ENCODE measurements at regions not wholly inside any gene's neighbourhood (a gene's known extent, or its start where the extent isn't known, plus 50 kb on each side); places are given as distances from the start of the nearest gene placed in this dataset.

DNA sequence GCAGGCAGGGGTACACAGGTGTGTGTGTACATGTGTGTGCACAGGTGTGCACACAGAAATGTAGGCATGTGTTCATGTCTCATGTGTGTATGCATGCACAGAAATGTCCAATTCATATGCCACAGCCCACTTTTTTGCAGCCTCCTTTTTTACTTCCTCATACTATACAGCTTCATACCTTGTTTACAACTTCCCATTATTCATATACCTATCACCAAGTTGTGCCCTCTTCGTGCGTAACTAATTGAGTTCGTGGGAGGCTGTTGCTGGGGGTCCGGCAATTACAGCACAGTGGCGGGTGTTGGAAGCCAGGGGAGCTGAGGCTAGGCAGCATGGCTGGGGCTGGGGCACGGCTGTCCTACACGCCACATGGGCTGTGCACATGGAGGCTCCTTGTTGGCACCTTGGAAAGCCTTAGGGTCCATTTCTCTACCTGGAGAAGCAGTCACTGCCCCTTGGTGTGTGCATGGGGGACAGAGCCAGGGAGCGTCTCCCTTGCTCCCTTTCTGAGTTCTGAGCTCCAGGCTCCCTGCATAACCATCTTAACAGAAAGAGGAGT lies 266.7 kb downstream of the ENGASE start (continued):
- TF ChIP-seq, protein P1, sequence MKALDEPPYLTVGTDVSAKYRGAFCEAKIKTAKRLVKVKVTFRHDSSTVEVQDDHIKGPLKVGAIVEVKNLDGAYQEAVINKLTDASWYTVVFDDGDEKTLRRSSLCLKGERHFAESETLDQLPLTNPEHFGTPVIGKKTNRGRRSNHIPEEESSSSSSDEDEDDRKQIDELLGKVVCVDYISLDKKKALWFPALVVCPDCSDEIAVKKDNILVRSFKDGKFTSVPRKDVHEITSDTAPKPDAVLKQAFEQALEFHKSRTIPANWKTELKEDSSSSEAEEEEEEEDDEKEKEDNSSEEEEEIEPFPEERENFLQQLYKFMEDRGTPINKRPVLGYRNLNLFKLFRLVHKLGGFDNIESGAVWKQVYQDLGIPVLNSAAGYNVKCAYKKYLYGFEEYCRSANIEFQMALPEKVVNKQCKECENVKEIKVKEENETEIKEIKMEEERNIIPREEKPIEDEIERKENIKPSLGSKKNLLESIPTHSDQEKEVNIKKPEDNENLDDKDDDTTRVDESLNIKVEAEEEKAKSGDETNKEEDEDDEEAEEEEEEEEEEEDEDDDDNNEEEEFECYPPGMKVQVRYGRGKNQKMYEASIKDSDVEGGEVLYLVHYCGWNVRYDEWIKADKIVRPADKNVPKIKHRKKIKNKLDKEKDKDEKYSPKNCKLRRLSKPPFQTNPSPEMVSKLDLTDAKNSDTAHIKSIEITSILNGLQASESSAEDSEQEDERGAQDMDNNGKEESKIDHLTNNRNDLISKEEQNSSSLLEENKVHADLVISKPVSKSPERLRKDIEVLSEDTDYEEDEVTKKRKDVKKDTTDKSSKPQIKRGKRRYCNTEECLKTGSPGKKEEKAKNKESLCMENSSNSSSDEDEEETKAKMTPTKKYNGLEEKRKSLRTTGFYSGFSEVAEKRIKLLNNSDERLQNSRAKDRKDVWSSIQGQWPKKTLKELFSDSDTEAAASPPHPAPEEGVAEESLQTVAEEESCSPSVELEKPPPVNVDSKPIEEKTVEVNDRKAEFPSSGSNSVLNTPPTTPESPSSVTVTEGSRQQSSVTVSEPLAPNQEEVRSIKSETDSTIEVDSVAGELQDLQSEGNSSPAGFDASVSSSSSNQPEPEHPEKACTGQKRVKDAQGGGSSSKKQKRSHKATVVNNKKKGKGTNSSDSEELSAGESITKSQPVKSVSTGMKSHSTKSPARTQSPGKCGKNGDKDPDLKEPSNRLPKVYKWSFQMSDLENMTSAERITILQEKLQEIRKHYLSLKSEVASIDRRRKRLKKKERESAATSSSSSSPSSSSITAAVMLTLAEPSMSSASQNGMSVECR (CRISPR knock-in tag; IDR thresholded peaks at IDR 0.05; ENCODE audit: borderline replicate concordance), result no peak
- TF ChIP-seq NR1H2 (CRISPR knock-in tag; IDR thresholded peaks at IDR 0.05) (no peak), SMAD3 (CRISPR knock-in tag; IDR thresholded peaks at IDR 0.05; ENCODE audit: borderline replicate concordance) (no peak)

DNA sequence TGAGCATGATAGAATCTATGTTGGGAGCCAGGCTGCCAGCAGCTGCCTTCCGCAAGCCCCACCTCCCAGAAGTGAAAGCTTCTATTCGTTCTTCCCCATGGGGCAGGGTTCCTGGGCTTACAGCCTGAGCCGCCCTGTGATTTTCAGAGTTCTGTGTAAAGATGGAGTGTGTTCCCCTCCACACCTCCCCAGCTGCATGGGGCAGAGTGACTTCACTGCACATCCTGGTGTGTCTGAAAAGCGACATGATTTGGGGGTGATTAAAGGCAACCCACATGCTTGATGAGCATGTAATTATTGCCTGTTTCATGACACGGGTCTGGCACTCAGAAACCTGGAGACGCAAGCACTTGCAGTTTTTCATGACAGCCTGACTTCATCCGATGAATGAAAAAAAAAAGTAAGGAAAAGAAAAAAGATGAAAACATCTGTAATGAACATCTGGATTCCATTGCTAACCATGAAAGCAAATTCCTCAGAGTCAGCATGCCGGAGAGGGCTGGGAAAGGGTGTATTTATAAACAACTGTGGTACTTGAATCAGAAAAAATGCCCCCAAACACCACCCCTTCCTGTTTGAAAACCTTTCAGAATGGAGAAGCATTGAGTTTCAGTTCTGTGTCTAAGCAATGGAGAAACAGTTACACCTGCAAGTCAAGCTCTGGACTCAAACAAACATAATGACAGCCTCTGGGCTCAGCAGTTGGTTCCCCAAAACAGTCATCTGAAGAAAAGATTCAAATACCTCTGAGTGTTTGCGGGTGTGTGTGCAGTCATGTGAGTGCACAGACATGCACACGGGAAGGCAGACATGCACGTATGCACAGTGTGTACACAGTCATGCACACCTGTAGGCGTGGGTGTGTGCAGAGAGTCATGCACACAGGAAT lies 266.0 kb downstream of the ENGASE start:
- Mint-ChIP-seq H3K36me3 (0 out of 2 replicates have a peak, but pooled peaks cover 5% of the 10 kb centered on the region), H3K4me1 (peaks cover 13% of the 10 kb centered on the region), H3K27ac (no peak overlapping the region), H3K27me3 (ENCODE audit: low read depth) (no peaks in the 10 kb centered on the region; the same call in 1 of the 2 replicates), H3K9me3 (peaks cover 9% of the 10 kb centered on the region), H3K4me3 (no peak overlapping the region)
- no peak for ATAC-seq
- POLR2A ChIA-PET, result no interaction called here
- no peak for DNase-seq (ENCODE audit: low spot score)
- TF ChIP-seq, protein P2, sequence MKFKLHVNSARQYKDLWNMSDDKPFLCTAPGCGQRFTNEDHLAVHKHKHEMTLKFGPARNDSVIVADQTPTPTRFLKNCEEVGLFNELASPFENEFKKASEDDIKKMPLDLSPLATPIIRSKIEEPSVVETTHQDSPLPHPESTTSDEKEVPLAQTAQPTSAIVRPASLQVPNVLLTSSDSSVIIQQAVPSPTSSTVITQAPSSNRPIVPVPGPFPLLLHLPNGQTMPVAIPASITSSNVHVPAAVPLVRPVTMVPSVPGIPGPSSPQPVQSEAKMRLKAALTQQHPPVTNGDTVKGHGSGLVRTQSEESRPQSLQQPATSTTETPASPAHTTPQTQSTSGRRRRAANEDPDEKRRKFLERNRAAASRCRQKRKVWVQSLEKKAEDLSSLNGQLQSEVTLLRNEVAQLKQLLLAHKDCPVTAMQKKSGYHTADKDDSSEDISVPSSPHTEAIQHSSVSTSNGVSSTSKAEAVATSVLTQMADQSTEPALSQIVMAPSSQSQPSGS (CRISPR knock-in tag; IDR thresholded peaks at IDR 0.05; ENCODE audit: borderline replicate concordance, low read depth), result no peak
- TF ChIP-seq RELA (CRISPR knock-in tag; IDR thresholded peaks at IDR 0.05; ENCODE audit: borderline replicate concordance) (no peak), SMAD3 (CRISPR knock-in tag; IDR thresholded peaks at IDR 0.05; ENCODE audit: borderline replicate concordance) (no peak), NFYB (CRISPR knock-in tag; conservative IDR thresholded peaks at IDR 0.05; ENCODE audit: low read depth) (no peak), ZNF138 (CRISPR knock-in tag; conservative IDR thresholded peaks at IDR 0.05) (no peak), OVOL2 (CRISPR knock-in tag; IDR thresholded peaks at IDR 0.05; ENCODE audit: borderline replicate concordance) (no peak)
- TF ChIP-seq, protein P3, sequence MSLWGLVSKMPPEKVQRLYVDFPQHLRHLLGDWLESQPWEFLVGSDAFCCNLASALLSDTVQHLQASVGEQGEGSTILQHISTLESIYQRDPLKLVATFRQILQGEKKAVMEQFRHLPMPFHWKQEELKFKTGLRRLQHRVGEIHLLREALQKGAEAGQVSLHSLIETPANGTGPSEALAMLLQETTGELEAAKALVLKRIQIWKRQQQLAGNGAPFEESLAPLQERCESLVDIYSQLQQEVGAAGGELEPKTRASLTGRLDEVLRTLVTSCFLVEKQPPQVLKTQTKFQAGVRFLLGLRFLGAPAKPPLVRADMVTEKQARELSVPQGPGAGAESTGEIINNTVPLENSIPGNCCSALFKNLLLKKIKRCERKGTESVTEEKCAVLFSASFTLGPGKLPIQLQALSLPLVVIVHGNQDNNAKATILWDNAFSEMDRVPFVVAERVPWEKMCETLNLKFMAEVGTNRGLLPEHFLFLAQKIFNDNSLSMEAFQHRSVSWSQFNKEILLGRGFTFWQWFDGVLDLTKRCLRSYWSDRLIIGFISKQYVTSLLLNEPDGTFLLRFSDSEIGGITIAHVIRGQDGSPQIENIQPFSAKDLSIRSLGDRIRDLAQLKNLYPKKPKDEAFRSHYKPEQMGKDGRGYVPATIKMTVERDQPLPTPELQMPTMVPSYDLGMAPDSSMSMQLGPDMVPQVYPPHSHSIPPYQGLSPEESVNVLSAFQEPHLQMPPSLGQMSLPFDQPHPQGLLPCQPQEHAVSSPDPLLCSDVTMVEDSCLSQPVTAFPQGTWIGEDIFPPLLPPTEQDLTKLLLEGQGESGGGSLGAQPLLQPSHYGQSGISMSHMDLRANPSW (CRISPR knock-in tag; conservative IDR thresholded peaks at IDR 0.05; ENCODE audit: low read depth), result no peak
- TF ChIP-seq, protein P4, sequence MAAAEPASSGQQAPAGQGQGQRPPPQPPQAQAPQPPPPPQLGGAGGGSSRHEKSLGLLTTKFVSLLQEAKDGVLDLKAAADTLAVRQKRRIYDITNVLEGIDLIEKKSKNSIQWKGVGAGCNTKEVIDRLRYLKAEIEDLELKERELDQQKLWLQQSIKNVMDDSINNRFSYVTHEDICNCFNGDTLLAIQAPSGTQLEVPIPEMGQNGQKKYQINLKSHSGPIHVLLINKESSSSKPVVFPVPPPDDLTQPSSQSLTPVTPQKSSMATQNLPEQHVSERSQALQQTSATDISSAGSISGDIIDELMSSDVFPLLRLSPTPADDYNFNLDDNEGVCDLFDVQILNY (CRISPR knock-in tag; IDR thresholded peaks at IDR 0.05), result no peak
- CTCF ChIA-PET, result interaction anchor here (1.3 kb wide), 1 partner anchor 48 kb away, joined by 3 read pairs; no protein-coding TSS in a partner anchor

DNA sequence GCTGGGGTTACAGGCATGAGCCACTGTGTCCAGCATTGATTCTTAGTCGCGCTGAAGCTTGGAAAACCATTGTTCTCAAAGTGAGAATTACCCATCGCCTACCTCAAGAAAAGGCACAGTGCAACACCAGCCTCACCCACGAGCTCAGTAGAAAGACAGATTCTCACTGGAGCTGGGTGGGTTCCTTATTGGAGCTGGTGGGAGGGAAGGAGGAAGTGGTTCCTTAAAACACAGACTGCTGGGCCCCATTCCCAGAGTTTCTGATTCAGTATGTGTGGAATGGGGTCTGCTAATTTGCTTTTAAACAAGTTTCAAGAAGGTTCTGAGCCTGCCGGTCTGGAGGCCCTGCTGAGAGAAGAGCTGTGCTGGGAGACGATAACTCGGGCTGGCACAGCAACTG lies 264.7 kb downstream of the ENGASE start:
- TF ChIP-seq, protein P5, sequence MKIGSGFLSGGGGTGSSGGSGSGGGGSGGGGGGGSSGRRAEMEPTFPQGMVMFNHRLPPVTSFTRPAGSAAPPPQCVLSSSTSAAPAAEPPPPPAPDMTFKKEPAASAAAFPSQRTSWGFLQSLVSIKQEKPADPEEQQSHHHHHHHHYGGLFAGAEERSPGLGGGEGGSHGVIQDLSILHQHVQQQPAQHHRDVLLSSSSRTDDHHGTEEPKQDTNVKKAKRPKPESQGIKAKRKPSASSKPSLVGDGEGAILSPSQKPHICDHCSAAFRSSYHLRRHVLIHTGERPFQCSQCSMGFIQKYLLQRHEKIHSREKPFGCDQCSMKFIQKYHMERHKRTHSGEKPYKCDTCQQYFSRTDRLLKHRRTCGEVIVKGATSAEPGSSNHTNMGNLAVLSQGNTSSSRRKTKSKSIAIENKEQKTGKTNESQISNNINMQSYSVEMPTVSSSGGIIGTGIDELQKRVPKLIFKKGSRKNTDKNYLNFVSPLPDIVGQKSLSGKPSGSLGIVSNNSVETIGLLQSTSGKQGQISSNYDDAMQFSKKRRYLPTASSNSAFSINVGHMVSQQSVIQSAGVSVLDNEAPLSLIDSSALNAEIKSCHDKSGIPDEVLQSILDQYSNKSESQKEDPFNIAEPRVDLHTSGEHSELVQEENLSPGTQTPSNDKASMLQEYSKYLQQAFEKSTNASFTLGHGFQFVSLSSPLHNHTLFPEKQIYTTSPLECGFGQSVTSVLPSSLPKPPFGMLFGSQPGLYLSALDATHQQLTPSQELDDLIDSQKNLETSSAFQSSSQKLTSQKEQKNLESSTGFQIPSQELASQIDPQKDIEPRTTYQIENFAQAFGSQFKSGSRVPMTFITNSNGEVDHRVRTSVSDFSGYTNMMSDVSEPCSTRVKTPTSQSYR (CRISPR knock-in tag; IDR thresholded peaks at IDR 0.05), result no peak
- TF ChIP-seq, protein P6, sequence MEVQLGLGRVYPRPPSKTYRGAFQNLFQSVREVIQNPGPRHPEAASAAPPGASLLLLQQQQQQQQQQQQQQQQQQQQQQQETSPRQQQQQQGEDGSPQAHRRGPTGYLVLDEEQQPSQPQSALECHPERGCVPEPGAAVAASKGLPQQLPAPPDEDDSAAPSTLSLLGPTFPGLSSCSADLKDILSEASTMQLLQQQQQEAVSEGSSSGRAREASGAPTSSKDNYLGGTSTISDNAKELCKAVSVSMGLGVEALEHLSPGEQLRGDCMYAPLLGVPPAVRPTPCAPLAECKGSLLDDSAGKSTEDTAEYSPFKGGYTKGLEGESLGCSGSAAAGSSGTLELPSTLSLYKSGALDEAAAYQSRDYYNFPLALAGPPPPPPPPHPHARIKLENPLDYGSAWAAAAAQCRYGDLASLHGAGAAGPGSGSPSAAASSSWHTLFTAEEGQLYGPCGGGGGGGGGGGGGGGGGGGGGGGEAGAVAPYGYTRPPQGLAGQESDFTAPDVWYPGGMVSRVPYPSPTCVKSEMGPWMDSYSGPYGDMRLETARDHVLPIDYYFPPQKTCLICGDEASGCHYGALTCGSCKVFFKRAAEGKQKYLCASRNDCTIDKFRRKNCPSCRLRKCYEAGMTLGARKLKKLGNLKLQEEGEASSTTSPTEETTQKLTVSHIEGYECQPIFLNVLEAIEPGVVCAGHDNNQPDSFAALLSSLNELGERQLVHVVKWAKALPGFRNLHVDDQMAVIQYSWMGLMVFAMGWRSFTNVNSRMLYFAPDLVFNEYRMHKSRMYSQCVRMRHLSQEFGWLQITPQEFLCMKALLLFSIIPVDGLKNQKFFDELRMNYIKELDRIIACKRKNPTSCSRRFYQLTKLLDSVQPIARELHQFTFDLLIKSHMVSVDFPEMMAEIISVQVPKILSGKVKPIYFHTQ (CRISPR knock-in tag; IDR thresholded peaks at IDR 0.05), result no peak
- TF ChIP-seq NFATC4 (CRISPR knock-in tag; IDR thresholded peaks at IDR 0.05) (no peak), ZNF671 (CRISPR knock-in tag; IDR thresholded peaks at IDR 0.05) (no peak)
- Mint-ChIP-seq H3K27me3 (ENCODE audit: low read depth) (no peaks in the 10 kb centered on the region; the same call in 1 of the 2 replicates), H3K9me3 (no peaks in the 10 kb centered on the region), H3K36me3 (no peaks in the 10 kb centered on the region), H3K4me1 (peaks cover 16% of the 10 kb centered on the region), H3K27ac (no peak overlapping the region), H3K4me3 (no peak overlapping the region)
- ATAC-seq (no peak), DNase-seq (ENCODE audit: low spot score) (no peak)
- ChIA-PET POLR2A (no interaction called here), CTCF (interaction anchor here (1.1 kb wide), 1 partner anchor 49 kb away, joined by 3 read pairs; no protein-coding TSS in a partner anchor)

Measured in WTC11 (cell line).